ENCODE measurements at regions not wholly inside any gene's neighbourhood (a gene's known extent, or its start where the extent isn't known, plus 50 kb on each side); places are given as distances from the start of the nearest gene placed in this dataset.

- H3K9me3 ChIP-seq (replicated peaks; ENCODE audit: insufficient read depth, low read length): no peaks in the 10 kb centered on the region
- H3K4me2 ChIP-seq (ENCODE audit: low read depth, low read length): no peak overlapping the region
- H3F3A ChIP-seq (ENCODE audit: insufficient read depth, low read length): no peaks in the 10 kb centered on the region
- no peak overlapping the region for H2AFZ ChIP-seq (ENCODE audit: low read length)
- H3K27me3 ChIP-seq (replicated peaks; ENCODE audit: insufficient read depth, low read length): no peaks in the 10 kb centered on the region
- H3K36me3 ChIP-seq (replicated peaks; ENCODE audit: insufficient read depth, low read length): no peaks in the 10 kb centered on the region
- DNase-seq: no peak
- H3K9me2 ChIP-seq (replicated peaks; ENCODE audit: insufficient read depth, low read length): no peaks in the 10 kb centered on the region
- H3K79me2 ChIP-seq (ENCODE audit: low read length): no peaks in the 10 kb centered on the region
- TF ChIP-seq EZH2phosphoT487 (IDR thresholded peaks at IDR 0.05; ENCODE audit: low read length) (no peak), EZH2 (optimal IDR thresholded peaks at IDR 0.05; ENCODE audit: low read depth, low read length) (no peak), CTCF (IDR thresholded peaks at IDR 0.05; ENCODE audit: low read length) (no peak)
- no peak overlapping the region for H3K9ac ChIP-seq (ENCODE audit: low read length)
- no peaks in the 10 kb centered on the region for H4K20me1 ChIP-seq (ENCODE audit: insufficient read depth, low read length)
- H3K27ac ChIP-seq (ENCODE audit: low read length): no peak overlapping the region
- no peaks in the 10 kb centered on the region for H3K4me1 ChIP-seq (ENCODE audit: low read length)
- H3K4me3 ChIP-seq (ENCODE audit: low read length): no peak overlapping the region
Measured at GRCh38 chr3:111244760-111245159, 173.1 kb downstream of the NECTIN3 start.

- Histone ChIP-seq H2AFZ (ENCODE audit: low read length) (no peak overlapping the region), H3K9ac (ENCODE audit: low read length) (no peak overlapping the region), H3F3A (ENCODE audit: insufficient read depth, low read length) (no peaks in the 10 kb centered on the region), H3K27ac (ENCODE audit: low read length) (no peak overlapping the region), H3K4me3 (ENCODE audit: low read length) (no peak overlapping the region), H3K9me3 (replicated peaks; ENCODE audit: insufficient read depth, low read length) (no peaks in the 10 kb centered on the region), H3K4me1 (ENCODE audit: low read length) (no peaks in the 10 kb centered on the region), H3K36me3 (replicated peaks; ENCODE audit: insufficient read depth, low read length) (no peaks in the 10 kb centered on the region), H4K20me1 (ENCODE audit: insufficient read depth, low read length) (no peaks in the 10 kb centered on the region), H3K79me2 (ENCODE audit: low read length) (no peaks in the 10 kb centered on the region), H3K4me2 (ENCODE audit: low read depth, low read length) (no peak overlapping the region), H3K9me2 (replicated peaks; ENCODE audit: insufficient read depth, low read length) (no peaks in the 10 kb centered on the region), H3K27me3 (replicated peaks; ENCODE audit: insufficient read depth, low read length) (no peaks in the 10 kb centered on the region)
- TF ChIP-seq EZH2 (optimal IDR thresholded peaks at IDR 0.05; ENCODE audit: low read depth, low read length): no peak
- no peak for TF ChIP-seq CTCF (IDR thresholded peaks at IDR 0.05; ENCODE audit: low read length)
- no peak for TF ChIP-seq EZH2phosphoT487 (IDR thresholded peaks at IDR 0.05; ENCODE audit: low read length)
- no peak for DNase-seq
Measured at GRCh38 chr3:111246967-111247760, 175.5 kb downstream of the NECTIN3 start.

- no peak overlapping the region for H3K27ac ChIP-seq (ENCODE audit: low read length)
- TF ChIP-seq EZH2phosphoT487 (IDR thresholded peaks at IDR 0.05; ENCODE audit: low read length): no peak
- H3K4me3 ChIP-seq (ENCODE audit: low read length): no peak overlapping the region
- H3F3A ChIP-seq (ENCODE audit: insufficient read depth, low read length): no peaks in the 10 kb centered on the region
- no peaks in the 10 kb centered on the region for H3K27me3 ChIP-seq (replicated peaks; ENCODE audit: insufficient read depth, low read length)
- no peaks in the 10 kb centered on the region for H3K36me3 ChIP-seq (replicated peaks; ENCODE audit: insufficient read depth, low read length)
- no peaks in the 10 kb centered on the region for H3K9me2 ChIP-seq (replicated peaks; ENCODE audit: insufficient read depth, low read length)
- H3K4me1 ChIP-seq (ENCODE audit: low read length): no peaks in the 10 kb centered on the region
- no peak overlapping the region for H3K4me2 ChIP-seq (ENCODE audit: low read depth, low read length)
- no peaks in the 10 kb centered on the region for H3K79me2 ChIP-seq (ENCODE audit: low read length)
- DNase-seq: no peak
- H4K20me1 ChIP-seq (ENCODE audit: insufficient read depth, low read length): no peaks in the 10 kb centered on the region
- no peaks in the 10 kb centered on the region for H3K9me3 ChIP-seq (replicated peaks; ENCODE audit: insufficient read depth, low read length)
- no peak overlapping the region for H2AFZ ChIP-seq (ENCODE audit: low read length)
- no peak overlapping the region for H3K9ac ChIP-seq (ENCODE audit: low read length)
Measured at GRCh38 chr3:111248406-111248805, 176.8 kb downstream of the NECTIN3 start.

GRCh38 chr3:111249421-111249820, 177.8 kb downstream of the NECTIN3 start:
- no peak overlapping the region for H3K4me2 ChIP-seq (ENCODE audit: low read depth, low read length)
- H3K9me3 ChIP-seq (replicated peaks; ENCODE audit: insufficient read depth, low read length): no peaks in the 10 kb centered on the region
- no peaks in the 10 kb centered on the region for H3K36me3 ChIP-seq (replicated peaks; ENCODE audit: insufficient read depth, low read length)
- H4K20me1 ChIP-seq (ENCODE audit: insufficient read depth, low read length): no peaks in the 10 kb centered on the region
- H3F3A ChIP-seq (ENCODE audit: insufficient read depth, low read length): no peaks in the 10 kb centered on the region
- TF ChIP-seq EZH2phosphoT487 (IDR thresholded peaks at IDR 0.05; ENCODE audit: low read length): no peak
- TF ChIP-seq EZH2 (optimal IDR thresholded peaks at IDR 0.05; ENCODE audit: low read depth, low read length): no peak
- no peak for TF ChIP-seq CTCF (IDR thresholded peaks at IDR 0.05; ENCODE audit: low read length)
- no peak overlapping the region for H3K9ac ChIP-seq (ENCODE audit: low read length)
- H3K4me1 ChIP-seq (ENCODE audit: low read length): no peaks in the 10 kb centered on the region
- H3K9me2 ChIP-seq (replicated peaks; ENCODE audit: insufficient read depth, low read length): no peaks in the 10 kb centered on the region
- H3K79me2 ChIP-seq (ENCODE audit: low read length): no peaks in the 10 kb centered on the region
- DNase-seq: no peak
- no peak overlapping the region for H3K4me3 ChIP-seq (ENCODE audit: low read length)
- H2AFZ ChIP-seq (ENCODE audit: low read length): no peak overlapping the region
- H3K27ac ChIP-seq (ENCODE audit: low read length): no peak overlapping the region
- H3K27me3 ChIP-seq (replicated peaks; ENCODE audit: insufficient read depth, low read length): no peaks in the 10 kb centered on the region
